ENCODE measurements at regions not wholly inside any gene's neighbourhood (a gene's known extent, or its start where the extent isn't known, plus 50 kb on each side); places are given as distances from the start of the nearest gene placed in this dataset.
"Not testable (repeated sequence)": the region's sequence is repeated elsewhere in the genome, so short reads cannot be mapped to it uniquely, and the experiment has no call there.

DNA sequence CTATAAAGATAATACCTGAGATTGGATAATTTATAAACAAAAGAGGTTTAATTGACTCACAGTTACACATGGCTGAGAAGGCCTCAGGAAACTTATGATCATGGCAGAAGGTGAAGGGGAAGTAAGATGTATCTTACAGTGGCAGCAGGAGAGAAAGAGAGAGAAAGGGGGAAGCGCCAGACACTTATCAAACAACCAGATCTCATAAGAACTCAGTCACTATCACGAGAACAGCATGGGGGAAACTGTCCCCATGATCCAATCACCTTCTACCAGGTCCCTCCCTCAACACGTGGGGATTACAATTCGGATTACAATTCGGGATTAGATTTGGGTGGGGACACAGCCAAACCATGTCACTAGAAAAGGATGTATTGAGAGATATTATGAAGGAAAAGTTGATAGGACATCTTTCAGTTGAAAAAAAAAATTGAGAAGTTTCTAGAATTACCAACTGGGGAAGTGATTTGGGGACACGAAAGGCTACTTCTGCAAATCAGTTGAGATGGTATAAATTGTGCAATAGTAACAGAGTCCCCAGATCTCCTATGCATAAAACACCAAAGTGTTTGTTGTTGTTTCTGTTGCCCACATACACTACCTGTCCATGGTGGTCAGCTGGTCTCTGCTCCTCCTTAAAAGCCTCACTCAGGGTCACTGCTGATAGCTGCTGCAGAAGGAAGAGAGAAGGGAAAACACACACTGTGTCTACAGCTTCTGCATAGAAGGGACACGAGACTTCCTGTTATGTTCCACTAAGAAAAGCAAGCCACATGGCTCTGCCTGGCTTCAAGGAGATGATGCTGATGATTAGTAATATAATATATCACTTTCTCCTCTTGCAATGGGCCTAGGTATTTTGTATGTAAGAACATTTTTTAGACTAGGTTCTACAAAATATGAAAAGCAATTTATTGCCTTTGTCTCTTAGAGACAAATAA lies 465.5 kb downstream of the PDZRN4 start:
- no peak overlapping the region for H3K27ac ChIP-seq
- H3K4me3 ChIP-seq = no peak overlapping the region
- no peaks in the 10 kb centered on the region for H3K9me3 ChIP-seq
- no peaks in the 10 kb centered on the region for H3K4me1 ChIP-seq
- no peak overlapping the region for H3K9ac ChIP-seq (ENCODE audit: low read depth in 2 of 2, low read length in 2 of 2)
- DNase-seq = no peak
- H3K36me3 ChIP-seq = no peaks in the 10 kb centered on the region
- intact Hi-C loops (cut with DNase I) = no loop called here
- H3K27me3 ChIP-seq = no peaks in the 10 kb centered on the region
- TF ChIP-seq CTCF (IDR thresholded peaks at IDR 0.05) = no peak

GRCh38 chr12:41652981-41653380 lies 464.9 kb downstream of the PDZRN4 start:
- no peak for DNase-seq
- Histone ChIP-seq H3K4me1 (no peaks in the 10 kb centered on the region), H3K27ac (no peak overlapping the region), H3K9me3 (no peaks in the 10 kb centered on the region), H3K4me3 (no peak overlapping the region), H3K9ac (ENCODE audit: low read depth in 2 of 2, low read length in 2 of 2) (no peak overlapping the region), H3K27me3 (no peaks in the 10 kb centered on the region), H3K36me3 (no peaks in the 10 kb centered on the region)
- no peak for TF ChIP-seq CTCF (IDR thresholded peaks at IDR 0.05)
- intact Hi-C loops (cut with DNase I) = no loop called here

GRCh38 chr12:41645624-41646023 lies 457.5 kb downstream of the PDZRN4 start:
- Histone ChIP-seq H3K4me3 (no peak overlapping the region), H3K36me3 (no peaks in the 10 kb centered on the region), H3K9ac (ENCODE audit: low read depth in 2 of 2, low read length in 2 of 2) (no peak overlapping the region), H3K4me1 (no peaks in the 10 kb centered on the region), H3K27ac (no peak overlapping the region), H3K27me3 (no peaks in the 10 kb centered on the region), H3K9me3 (no peaks in the 10 kb centered on the region)
- no peak for TF ChIP-seq CTCF (IDR thresholded peaks at IDR 0.05)
- no peak for DNase-seq
- intact Hi-C loops (cut with DNase I) = no loop called here

DNA sequence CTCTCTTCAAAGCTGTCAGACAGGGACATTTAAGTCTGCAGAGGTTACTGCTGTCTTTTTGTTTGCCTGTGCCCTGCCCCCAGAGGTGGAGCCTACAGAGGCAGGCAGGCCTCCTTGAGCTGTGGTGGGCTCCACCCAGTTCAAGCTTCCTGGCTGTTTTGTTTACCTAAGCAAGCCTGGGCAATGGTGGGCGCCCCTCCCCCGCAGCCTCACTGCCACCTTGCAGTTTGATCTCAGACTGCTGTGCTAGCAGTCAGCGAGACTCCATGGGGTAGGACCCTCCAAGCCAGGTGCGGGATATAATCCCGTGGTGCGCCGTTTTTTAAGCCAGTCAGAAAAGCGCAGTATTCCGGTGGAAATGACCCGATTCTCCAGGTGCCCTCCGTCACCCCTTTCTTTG lies 454.7 kb downstream of the PDZRN4 start:
- H3K36me3 ChIP-seq; H3K27me3 ChIP-seq; H3K9ac ChIP-seq (ENCODE audit: low read depth in 2 of 2, low read length in 2 of 2); H3K4me1 ChIP-seq; H3K4me3 ChIP-seq; H3K9me3 ChIP-seq; intact Hi-C loops (cut with DNase I); H3K27ac ChIP-seq; DNase-seq: not testable (repeated sequence)

GRCh38 chr12:41636653-41637052 lies 448.5 kb downstream of the PDZRN4 start:
- H3K36me3 ChIP-seq = no peaks in the 10 kb centered on the region
- H3K4me3 ChIP-seq = no peak overlapping the region
- DNase-seq = no peak
- no peaks in the 10 kb centered on the region for H3K4me1 ChIP-seq
- no peak for TF ChIP-seq CTCF (IDR thresholded peaks at IDR 0.05)
- H3K9me3 ChIP-seq = no peaks in the 10 kb centered on the region
- no peak overlapping the region for H3K9ac ChIP-seq (ENCODE audit: low read depth in 2 of 2, low read length in 2 of 2)
- intact Hi-C loops (cut with DNase I) = no loop called here
- H3K27me3 ChIP-seq = no peaks in the 10 kb centered on the region
- H3K27ac ChIP-seq = no peak overlapping the region

DNA sequence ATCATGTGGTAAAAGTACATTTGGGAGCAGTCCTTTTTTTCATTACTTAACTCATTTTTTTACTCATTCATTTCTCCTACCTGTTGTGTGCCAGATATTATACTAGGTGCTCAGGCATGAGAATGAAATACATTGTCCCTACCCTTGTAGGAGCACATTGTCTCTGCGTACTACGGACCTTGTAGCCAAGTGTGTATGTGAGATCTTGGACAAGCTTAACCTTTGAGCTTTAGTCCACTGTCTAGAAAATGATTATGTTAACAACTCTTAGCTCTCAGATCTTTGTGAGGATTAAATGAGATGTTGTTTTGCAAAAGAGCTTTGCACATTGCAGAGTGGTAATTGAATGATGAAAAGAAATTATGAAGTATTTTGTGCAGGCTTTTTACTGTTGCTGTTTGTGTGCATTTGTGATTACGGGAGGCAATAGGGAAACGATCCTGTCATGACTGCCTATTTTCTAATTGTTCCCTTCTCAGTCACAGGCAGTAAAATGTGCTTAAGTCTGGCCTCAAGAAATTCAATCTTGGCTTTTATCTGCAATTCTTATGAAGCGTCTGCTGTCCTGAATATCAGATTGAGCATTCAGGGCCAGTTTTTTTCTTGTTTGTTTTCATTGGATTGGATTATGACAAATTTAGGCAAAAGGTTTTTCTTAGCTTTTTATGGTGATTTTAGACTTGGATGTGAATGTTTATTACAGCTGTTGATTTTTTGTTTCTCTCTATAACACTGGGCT lies 447.7 kb downstream of the PDZRN4 start:
- Histone ChIP-seq H3K27ac (no peak overlapping the region), H3K36me3 (no peaks in the 10 kb centered on the region), H3K9ac (ENCODE audit: low read depth in 2 of 2, low read length in 2 of 2) (no peak overlapping the region), H3K4me1 (no peaks in the 10 kb centered on the region), H3K9me3 (no peaks in the 10 kb centered on the region), H3K4me3 (no peak overlapping the region), H3K27me3 (no peaks in the 10 kb centered on the region)
- no peak for DNase-seq
- intact Hi-C loops (cut with DNase I) = no loop called here
- TF ChIP-seq CTCF (IDR thresholded peaks at IDR 0.05) = no peak

All from colonic mucosa (tissue), 4 donors.